Mesodermal cell (in vitro differentiated cells): ENCODE measurements at regions not wholly inside any gene's neighbourhood (a gene's known extent, or its start where the extent isn't known, plus 50 kb on each side); places are given as distances from the start of the nearest gene placed in this dataset.
"Not testable (repeated sequence)": the region's sequence is repeated elsewhere in the genome, so short reads cannot be mapped to it uniquely, and the experiment has no call there.

Experiments
- H3K27ac ChIP-seq: 2 replicates; pipeline ENCODE4 v1.7.0; 2013; ENCODE audit warnings: mild to moderate bottlenecking, low read depth, low read length, moderate library complexity; ENCODE audit not compliant: severe bottlenecking
- H3K36me3 ChIP-seq: 2 replicates; pipeline ENCODE4 v1.7.1; 2013; ENCODE audit warnings: mild to moderate bottlenecking, low read length, moderate library complexity; ENCODE audit not compliant: control insufficient read depth, insufficient read depth
- H3K4me1 ChIP-seq: one replicate; pipeline ENCODE4 v1.7.1; 2013; ENCODE audit warnings: mild to moderate bottlenecking, low read length; ENCODE audit not compliant: insufficient read depth, control insufficient read depth, poor library complexity, severe bottlenecking
- H3K4me3 ChIP-seq: 2 replicates; pipeline ENCODE4 v1.7.0; 2013; ENCODE audit warnings: low read length, control low read depth, mild to moderate bottlenecking; ENCODE audit not compliant: insufficient read depth, poor library complexity, severe bottlenecking; ENCODE audit errors: extremely low read depth
- H3K9me3 ChIP-seq: 2 replicates; pipeline ENCODE4 v1.7.1; 2013; ENCODE audit warnings: mild to moderate bottlenecking, low read length, moderate library complexity; ENCODE audit not compliant: control insufficient read depth
- WGBS, 2 experiments: methylation state at CpG; one replicate each; pipeline ENCODE4 v1.1.5; 2013; ENCODE audit warnings: missing lambda C conversion rate in 2 of 2; ENCODE audit not compliant: insufficient coverage in 2 of 2; 5-methylcytosine and 5-hydroxymethylcytosine counted together

GRCh38 chr20:53795170-53795569 lies 201.5 kb upstream of the ZNF217 start:
- no peaks in the 10 kb centered on the region for H3K9me3 ChIP-seq
- peaks cover 16% of the 10 kb centered on the region for H3K4me1 ChIP-seq
- H3K36me3 ChIP-seq: no peaks in the 10 kb centered on the region
- no peak overlapping the region for H3K4me3 ChIP-seq
- 95 to 100% methylated on average over 2 of the region's 3 CpGs for WGBS, 2 experiments
- H3K27ac ChIP-seq: no peak overlapping the region

- 90 to 91% methylated on average over 7 to 8 of the region's 9 CpGs for WGBS, 2 experiments
- peaks cover 17% of the 10 kb centered on the region for H3K4me1 ChIP-seq
- H3K36me3 ChIP-seq: no peaks in the 10 kb centered on the region
- H3K4me3 ChIP-seq: no peak overlapping the region
- no peaks in the 10 kb centered on the region for H3K9me3 ChIP-seq
- H3K27ac ChIP-seq: no peak overlapping the region
Observed at GRCh38 chr20:53794529-53795115, 201.0 kb upstream of the ZNF217 start.

GRCh38 chr20:53793783-53794383 lies 200.2 kb upstream of the ZNF217 start:
- H3K9me3 ChIP-seq: no peaks in the 10 kb centered on the region
- no peak overlapping the region for H3K4me3 ChIP-seq
- peaks cover 21% of the 10 kb centered on the region for H3K4me1 ChIP-seq
- H3K36me3 ChIP-seq: no peaks in the 10 kb centered on the region
- 95 to 96% methylated on average over 5 to 6 of the region's 7 CpGs for WGBS, 2 experiments
- no peak overlapping the region for H3K27ac ChIP-seq

- Histone ChIP-seq H3K9me3 (no peaks in the 10 kb centered on the region), H3K27ac (no peak overlapping the region), H3K4me3 (no peak overlapping the region), H3K36me3 (no peaks in the 10 kb centered on the region), H3K4me1 (peaks cover 21% of the 10 kb centered on the region)
- 90 to 96% methylated on average over 2 to 3 of the region's 5 CpGs for WGBS, 2 experiments
Observed at GRCh38 chr20:53792946-53793536, 199.4 kb upstream of the ZNF217 start.

GRCh38 chr20:53789989-53790675 lies 196.5 kb upstream of the ZNF217 start:
- WGBS, 2 experiments: 90 to 92% methylated on average over 8 to 9 of the region's 10 CpGs
- no peak overlapping the region for H3K4me3 ChIP-seq
- no peak overlapping the region for H3K27ac ChIP-seq
- no peaks in the 10 kb centered on the region for H3K36me3 ChIP-seq
- peaks cover 25% of the 10 kb centered on the region for H3K4me1 ChIP-seq
- no peaks in the 10 kb centered on the region for H3K9me3 ChIP-seq

GRCh38 chr20:53788253-53789022 lies 194.8 kb upstream of the ZNF217 start:
- H3K27ac ChIP-seq: no peak overlapping the region
- 95 to 100% methylated on average over 3 of the region's 6 CpGs for WGBS, 2 experiments
- H3K36me3 ChIP-seq: no peaks in the 10 kb centered on the region
- no peak overlapping the region for H3K4me3 ChIP-seq
- peaks cover 18% of the 10 kb centered on the region for H3K4me1 ChIP-seq
- no peaks in the 10 kb centered on the region for H3K9me3 ChIP-seq

- not testable (repeated sequence) for H3K4me3 ChIP-seq, H3K36me3 ChIP-seq, H3K27ac ChIP-seq, H3K9me3 ChIP-seq
- H3K4me1 ChIP-seq: peaks cover 18% of the 10 kb centered on the region
- 90 to 100% methylated on average over 1 to 4 of the region's 8 CpGs for WGBS, 2 experiments
Observed at GRCh38 chr20:53787491-53787931, 193.9 kb upstream of the ZNF217 start.

GRCh38 chr20:53786445-53787267 lies 193.0 kb upstream of the ZNF217 start:
- Histone ChIP-seq H3K4me3 (no peak overlapping the region), H3K9me3 (no peaks in the 10 kb centered on the region), H3K27ac (no peak overlapping the region), H3K36me3 (no peaks in the 10 kb centered on the region), H3K4me1 (peaks cover 18% of the 10 kb centered on the region)
- WGBS, 2 experiments: 80% methylated on average over 1 of the region's 9 CpGs; no CpG with 5 or more reads in 1 of the 2 experiments

GRCh38 chr20:53786071-53786444 lies 192.4 kb upstream of the ZNF217 start:
- Histone ChIP-seq H3K4me3 (no peak overlapping the region), H3K4me1 (peaks cover 17% of the 10 kb centered on the region), H3K9me3 (no peaks in the 10 kb centered on the region), H3K36me3 (no peaks in the 10 kb centered on the region), H3K27ac (no peak overlapping the region)
- 95 to 100% methylated on average over 2 to 3 of the region's 3 CpGs for WGBS, 2 experiments

- Histone ChIP-seq H3K4me3 (no peak overlapping the region), H3K36me3 (no peaks in the 10 kb centered on the region), H3K9me3 (no peaks in the 10 kb centered on the region), H3K4me1 (peaks cover 10% of the 10 kb centered on the region), H3K27ac (no peak overlapping the region)
- 89 to 100% methylated on average over 1 to 2 of the region's 3 CpGs for WGBS, 2 experiments
Observed at GRCh38 chr20:53785320-53785719, 191.7 kb upstream of the ZNF217 start.
